Neural cell (in vitro differentiated cells): ENCODE measurements at regions not wholly inside any gene's neighbourhood (a gene's known extent, or its start where the extent isn't known, plus 50 kb on each side); places are given as distances from the start of the nearest gene placed in this dataset.

Experiments used
- H2AFZ ChIP-seq: fragments of 200-600, 300-800 bp; sonication (generic), shearing (Covaris generic); 2 replicates; pipeline ENCODE4 v1.6.0; 2014; ENCODE audit warnings: low read depth, mild to moderate bottlenecking, antibody characterized with exemption, low read length, moderate library complexity
- H3F3A ChIP-seq: fragments of 200-600 bp; shearing (Covaris generic); 2 replicates; pipeline ENCODE4 v1.6.1; 2016; ENCODE audit warnings: mild to moderate bottlenecking, moderate library complexity, mixed read lengths, antibody characterized with exemption, low read length; ENCODE audit not compliant: insufficient read depth, poor library complexity, severe bottlenecking
- H3K27ac ChIP-seq: fragments of 200-600, 300-800 bp; sonication (generic), shearing (Covaris generic); 2 replicates; pipeline ENCODE4 v1.5.1; 2014; ENCODE audit warnings: mild to moderate bottlenecking, low read length, moderate library complexity
- H3K27me3 ChIP-seq: fragments of 300-800, 200-600 bp; sonication (generic), shearing (Covaris generic); 2 replicates; pipeline ENCODE4 v1.6.0; 2014; ENCODE audit warnings: mild to moderate bottlenecking, low read depth, low read length, moderate library complexity; ENCODE audit not compliant: insufficient read depth
- H3K36me3 ChIP-seq: fragments of 300-800, 200-600 bp; sonication (generic), shearing (Covaris generic); 2 replicates; pipeline ENCODE4 v1.5.1; 2014; ENCODE audit warnings: mild to moderate bottlenecking, antibody characterized with exemption, low read length, moderate library complexity; ENCODE audit not compliant: insufficient read depth
- H3K4me2 ChIP-seq: fragments of 300-800, 200-600 bp; sonication (generic), shearing (Covaris generic); 2 replicates; pipeline ENCODE4 v1.6.0; 2014; ENCODE audit warnings: mild to moderate bottlenecking, low read length
- H3K4me3 ChIP-seq: fragments of 300-800, 200-600 bp; sonication (generic), shearing (Covaris generic); 2 replicates; pipeline ENCODE4 v1.5.1; 2014; ENCODE audit warnings: mild to moderate bottlenecking, low read length, moderate library complexity
- H3K79me2 ChIP-seq: fragments of 200-600 bp; shearing (Covaris generic); replicated peaks from 2 replicates; pipeline ENCODE4 v1.6.0; 2014; ENCODE audit warnings: mild to moderate bottlenecking, low read length, moderate library complexity; ENCODE audit not compliant: insufficient read depth
- H3K9ac ChIP-seq: fragments of 300-800, 200-600 bp; sonication (generic), shearing (Covaris generic); 2 replicates; pipeline ENCODE4 v1.6.1; 2016; ENCODE audit warnings: mild to moderate bottlenecking, low read length, mixed read lengths
- H3K9me2 ChIP-seq: fragments of 200-600 bp; shearing (Covaris generic); 2 replicates; pipeline ENCODE4 v1.6.1; 2016; ENCODE audit warnings: mild to moderate bottlenecking, low read length, mixed read lengths; ENCODE audit not compliant: insufficient read depth
- H3K9me3 ChIP-seq: fragments of 200-600, 300-800 bp; sonication (generic), shearing (Covaris generic); 2 replicates; pipeline ENCODE4 v1.6.1; 2016; ENCODE audit warnings: mild to moderate bottlenecking, mixed run types, low read length, moderate library complexity, mixed read lengths
- H4K20me1 ChIP-seq: fragments of 200-600 bp; shearing (Covaris generic); 2 replicates; pipeline ENCODE4 v1.6.1; 2016; ENCODE audit warnings: mild to moderate bottlenecking, mixed run types; ENCODE audit not compliant: insufficient read depth
- CTCF ChIP-seq: fragments of 450-650 bp; IDR thresholded peaks from 2 replicates; pipeline ENCODE4 v1.5.1; 2014; ENCODE audit warnings: antibody characterized with exemption, mild to moderate bottlenecking, moderate library complexity; ENCODE audit not compliant: poor library complexity, severe bottlenecking
- EP300 ChIP-seq: fragments of 450-650 bp; conservative IDR thresholded peaks from 2 replicates; pipeline ENCODE4 v1.6.1; 2014; ENCODE audit warnings: antibody characterized with exemption, mild to moderate bottlenecking, moderate library complexity; ENCODE audit not compliant: poor library complexity, severe bottlenecking
- EZH2 ChIP-seq: fragments of 200-600, 300-800 bp; shearing (Covaris generic), sonication (generic); IDR thresholded peaks from 2 replicates; pipeline ENCODE4 v1.6.1; 2014; ENCODE audit warnings: antibody characterized with exemption, low read length, borderline replicate concordance, mild to moderate bottlenecking; ENCODE audit not compliant: insufficient read depth, poor library complexity, severe bottlenecking
- MXI1 ChIP-seq: fragments of 450-650 bp; conservative IDR thresholded peaks from 2 replicates; pipeline ENCODE4 v1.6.1; 2014; ENCODE audit warnings: antibody characterized with exemption, mild to moderate bottlenecking; ENCODE audit not compliant: poor library complexity, severe bottlenecking
- POLR2AphosphoS5 ChIP-seq: IDR thresholded peaks from 2 replicates; pipeline ENCODE4 v1.6.1; 2012
- RAD21 ChIP-seq: fragments of 450-650 bp; conservative IDR thresholded peaks from 2 replicates; pipeline ENCODE4 v1.6.1; 2014; ENCODE audit warnings: antibody characterized with exemption, mild to moderate bottlenecking, moderate library complexity
- REST ChIP-seq: IDR thresholded peaks from 2 replicates; pipeline ENCODE4 v1.6.1; 2012; ENCODE audit warnings: borderline replicate concordance
- SMC3 ChIP-seq: fragments of 450-650 bp; conservative IDR thresholded peaks from 2 replicates; pipeline ENCODE4 v1.6.1; 2014; ENCODE audit warnings: antibody characterized with exemption, mild to moderate bottlenecking, moderate library complexity; ENCODE audit not compliant: poor library complexity
- TAF1 ChIP-seq: IDR thresholded peaks from 2 replicates; pipeline ENCODE4 v1.6.1; 2012; ENCODE audit warnings: low read depth

- Histone ChIP-seq H3K4me3 (no peak overlapping the region), H3K4me2 (no peak overlapping the region), H2AFZ (no peak overlapping the region), H3K9me3 (peaks cover 5% of the 10 kb centered on the region), H3K36me3 (no peaks in the 10 kb centered on the region), H3F3A (no peaks in the 10 kb centered on the region), H4K20me1 (no peaks in the 10 kb centered on the region), H3K27me3 (no peaks in the 10 kb centered on the region), H3K9ac (no peak overlapping the region), H3K9me2 (no peaks in the 10 kb centered on the region), H3K27ac (no peak overlapping the region), H3K79me2 (no peaks in the 10 kb centered on the region)
- no peak for TF ChIP-seq CTCF
- no peak for TF ChIP-seq EP300
- no peak for TF ChIP-seq REST
- TF ChIP-seq TAF1, result no peak
- TF ChIP-seq POLR2AphosphoS5, result no peak
- TF ChIP-seq MXI1, result no peak
Measured at GRCh38 chr13:62356977-62357376, 941.3 kb upstream of the PCDH20 start.

GRCh38 chr13:62337109-62337880 is 921.6 kb upstream of the PCDH20 start:
- TF ChIP-seq EZH2 (no peak), POLR2AphosphoS5 (no peak), REST (no peak), CTCF (no peak), SMC3 (no peak), RAD21 (no peak), EP300 (no peak), MXI1 (no peak), TAF1 (no peak)
- no peak overlapping the region for H3K4me2 ChIP-seq

More at GRCh38 chr13:62337109-62337880, 921.6 kb upstream of the PCDH20 start:
- no peak overlapping the region for H3K27ac ChIP-seq
- H3K4me3 ChIP-seq, result no peak overlapping the region
- no peaks in the 10 kb centered on the region for H4K20me1 ChIP-seq
- no peaks in the 10 kb centered on the region for H3K36me3 ChIP-seq
- no peaks in the 10 kb centered on the region for H3F3A ChIP-seq
- no peak overlapping the region for H3K9ac ChIP-seq
- H3K27me3 ChIP-seq, result no peaks in the 10 kb centered on the region
- no peaks in the 10 kb centered on the region for H3K9me3 ChIP-seq
- H3K9me2 ChIP-seq, result no peaks in the 10 kb centered on the region
- no peaks in the 10 kb centered on the region for H3K79me2 ChIP-seq
- no peak overlapping the region for H2AFZ ChIP-seq
